ENCODE measurements at regions not wholly inside any gene's neighbourhood (a gene's known extent, or its start where the extent isn't known, plus 50 kb on each side); places are given as distances from the start of the nearest gene placed in this dataset.

DNA sequence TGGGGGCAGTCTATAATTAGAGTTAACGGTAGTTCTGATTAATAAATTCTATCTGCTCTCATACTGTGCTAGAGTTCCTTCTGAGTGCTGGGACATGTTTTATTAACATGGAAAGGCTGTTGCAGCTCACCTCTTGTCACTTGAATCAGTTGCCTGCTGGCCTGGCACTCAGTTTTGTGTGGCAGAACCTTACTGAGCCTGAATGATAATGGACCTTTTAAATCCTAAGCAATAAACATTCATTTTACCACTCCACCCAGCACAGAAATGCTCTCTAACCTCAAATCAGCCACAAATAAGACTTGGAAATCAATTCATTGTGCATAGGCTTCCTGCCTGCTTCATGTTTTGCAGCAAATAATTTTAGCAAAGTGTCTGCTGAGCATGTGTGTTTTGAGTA, 115.0 kb upstream of the RBMS1 start:
- H3K9ac ChIP-seq (ENCODE audit: low read length) = no peak overlapping the region
- H3K79me2 ChIP-seq (ENCODE audit: insufficient read depth, low read length) = no peaks in the 10 kb centered on the region
- Mint-ChIP-seq H3K27me3 (ENCODE audit: low read depth, unreplicated experiment) (peaks cover 4% of the 10 kb centered on the region), H3K4me3 (ENCODE audit: unreplicated experiment) (no peak overlapping the region), H3K4me1 (ENCODE audit: low read depth, unreplicated experiment) (peaks cover 13% of the 10 kb centered on the region), H3K9me3 (ENCODE audit: unreplicated experiment) (no peaks in the 10 kb centered on the region), H3K36me3 (ENCODE audit: low read depth, unreplicated experiment) (no peaks in the 10 kb centered on the region), H3K27ac (ENCODE audit: unreplicated experiment) (no peak overlapping the region)
- H4K20me1 ChIP-seq (ENCODE audit: insufficient read depth, low read length) = no peaks in the 10 kb centered on the region
- TF ChIP-seq, protein P1, sequence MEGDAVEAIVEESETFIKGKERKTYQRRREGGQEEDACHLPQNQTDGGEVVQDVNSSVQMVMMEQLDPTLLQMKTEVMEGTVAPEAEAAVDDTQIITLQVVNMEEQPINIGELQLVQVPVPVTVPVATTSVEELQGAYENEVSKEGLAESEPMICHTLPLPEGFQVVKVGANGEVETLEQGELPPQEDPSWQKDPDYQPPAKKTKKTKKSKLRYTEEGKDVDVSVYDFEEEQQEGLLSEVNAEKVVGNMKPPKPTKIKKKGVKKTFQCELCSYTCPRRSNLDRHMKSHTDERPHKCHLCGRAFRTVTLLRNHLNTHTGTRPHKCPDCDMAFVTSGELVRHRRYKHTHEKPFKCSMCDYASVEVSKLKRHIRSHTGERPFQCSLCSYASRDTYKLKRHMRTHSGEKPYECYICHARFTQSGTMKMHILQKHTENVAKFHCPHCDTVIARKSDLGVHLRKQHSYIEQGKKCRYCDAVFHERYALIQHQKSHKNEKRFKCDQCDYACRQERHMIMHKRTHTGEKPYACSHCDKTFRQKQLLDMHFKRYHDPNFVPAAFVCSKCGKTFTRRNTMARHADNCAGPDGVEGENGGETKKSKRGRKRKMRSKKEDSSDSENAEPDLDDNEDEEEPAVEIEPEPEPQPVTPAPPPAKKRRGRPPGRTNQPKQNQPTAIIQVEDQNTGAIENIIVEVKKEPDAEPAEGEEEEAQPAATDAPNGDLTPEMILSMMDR (IDR thresholded peaks at IDR 0.05; ENCODE audit: insufficient read depth, low read depth, low read length) = no peak
- no peak for TF ChIP-seq EZH2 (IDR thresholded peaks at IDR 0.05; ENCODE audit: insufficient read depth, low read length)
- H2AFZ ChIP-seq (ENCODE audit: low read depth, low read length) = no peak overlapping the region
- no peaks in the 10 kb centered on the region for H3K36me3 ChIP-seq (ENCODE audit: insufficient read depth, low read length)
- no peak overlapping the region for H3K4me3 ChIP-seq (ENCODE audit: insufficient read depth, low read depth, low read length)
- FAIRE-seq = no peak
- DNase-seq (ENCODE audit: low read depth) = no peak
- H3K27ac ChIP-seq (ENCODE audit: low read depth, low read length) = no peak overlapping the region
- H3K9me3 ChIP-seq (ENCODE audit: insufficient read depth, low read depth, low read length) = no peaks in the 10 kb centered on the region
- peaks cover 11% of the 10 kb centered on the region for H3K4me1 ChIP-seq (ENCODE audit: insufficient read depth, low read length)
- H3K4me2 ChIP-seq (ENCODE audit: low read length) = no peak overlapping the region
- no peaks in the 10 kb centered on the region for H3K27me3 ChIP-seq (ENCODE audit: insufficient read depth, low read length)

DNA sequence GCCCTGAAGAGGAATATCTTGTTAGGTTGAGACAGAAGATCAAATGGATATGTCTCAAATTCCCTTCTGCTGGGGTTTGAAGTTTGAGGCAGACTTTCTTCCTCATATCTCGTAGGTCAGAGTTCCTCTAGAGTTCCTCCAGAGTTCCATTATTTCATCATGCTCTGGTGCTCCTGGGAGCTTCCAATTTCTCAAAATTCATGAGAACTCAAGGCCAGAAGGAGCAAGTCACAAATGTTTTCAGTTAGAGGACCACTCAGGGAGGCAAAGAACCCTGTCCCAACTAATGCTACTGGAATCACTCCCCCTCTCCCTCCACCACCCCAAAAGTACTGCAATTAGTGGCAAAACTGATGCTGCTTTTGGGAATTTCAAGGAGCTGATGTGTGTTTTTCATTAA, 115.7 kb upstream of the RBMS1 start:
- no peak for DNase-seq (ENCODE audit: low read depth)
- Histone ChIP-seq H3K4me2 (ENCODE audit: low read length) (no peak overlapping the region), H2AFZ (ENCODE audit: low read depth, low read length) (no peak overlapping the region), H3K27me3 (ENCODE audit: insufficient read depth, low read length) (no peaks in the 10 kb centered on the region), H3K4me3 (ENCODE audit: insufficient read depth, low read depth, low read length) (no peak overlapping the region), H4K20me1 (ENCODE audit: insufficient read depth, low read length) (no peaks in the 10 kb centered on the region), H3K36me3 (ENCODE audit: insufficient read depth, low read length) (no peaks in the 10 kb centered on the region), H3K79me2 (ENCODE audit: insufficient read depth, low read length) (no peaks in the 10 kb centered on the region), H3K4me1 (ENCODE audit: insufficient read depth, low read length) (peaks cover 18% of the 10 kb centered on the region), H3K27ac (ENCODE audit: low read depth, low read length) (no peak overlapping the region), H3K9ac (ENCODE audit: low read length) (no peak overlapping the region), H3K9me3 (ENCODE audit: insufficient read depth, low read depth, low read length) (no peaks in the 10 kb centered on the region)
- Mint-ChIP-seq H3K27ac (ENCODE audit: unreplicated experiment) (no peak overlapping the region), H3K27me3 (ENCODE audit: low read depth, unreplicated experiment) (peaks cover 4% of the 10 kb centered on the region), H3K4me3 (ENCODE audit: unreplicated experiment) (no peak overlapping the region), H3K4me1 (ENCODE audit: low read depth, unreplicated experiment) (peaks cover 19% of the 10 kb centered on the region), H3K36me3 (ENCODE audit: low read depth, unreplicated experiment) (no peaks in the 10 kb centered on the region), H3K9me3 (ENCODE audit: unreplicated experiment) (no peaks in the 10 kb centered on the region)
- no peak for FAIRE-seq
- TF ChIP-seq, protein P1 (IDR thresholded peaks at IDR 0.05; ENCODE audit: insufficient read depth, low read depth, low read length) = no peak
- no peak for TF ChIP-seq EZH2 (IDR thresholded peaks at IDR 0.05; ENCODE audit: insufficient read depth, low read length)

DNA sequence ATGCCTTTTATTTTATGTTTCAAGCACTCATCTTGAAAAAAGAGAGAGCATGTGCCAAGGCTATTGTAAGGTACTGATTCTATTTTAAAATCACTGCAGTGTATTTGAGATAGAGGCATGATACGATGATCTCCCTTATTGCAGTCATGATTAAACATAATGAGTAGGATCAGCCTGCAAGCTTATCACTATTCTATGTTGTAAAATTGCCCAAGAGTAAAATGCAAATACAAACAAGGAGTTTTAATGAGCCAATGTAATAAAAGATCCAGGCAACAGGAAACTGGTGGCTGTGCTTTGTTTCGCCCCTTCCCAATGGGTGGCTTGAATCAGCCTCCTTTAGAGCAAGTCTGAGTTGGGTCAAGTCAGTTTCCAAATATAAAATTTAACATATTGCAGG, 116.4 kb upstream of the RBMS1 start:
- Mint-ChIP-seq H3K4me3 (ENCODE audit: unreplicated experiment) (no peak overlapping the region), H3K4me1 (ENCODE audit: low read depth, unreplicated experiment) (peaks cover 22% of the 10 kb centered on the region), H3K36me3 (ENCODE audit: low read depth, unreplicated experiment) (no peaks in the 10 kb centered on the region), H3K27ac (ENCODE audit: unreplicated experiment) (no peak overlapping the region), H3K9me3 (ENCODE audit: unreplicated experiment) (no peaks in the 10 kb centered on the region), H3K27me3 (ENCODE audit: low read depth, unreplicated experiment) (peaks cover 4% of the 10 kb centered on the region)
- TF ChIP-seq, protein P1 (IDR thresholded peaks at IDR 0.05; ENCODE audit: insufficient read depth, low read depth, low read length) = no peak
- TF ChIP-seq EZH2 (IDR thresholded peaks at IDR 0.05; ENCODE audit: insufficient read depth, low read length) = no peak
- Histone ChIP-seq H3K4me2 (ENCODE audit: low read length) (no peak overlapping the region), H3K79me2 (ENCODE audit: insufficient read depth, low read length) (no peaks in the 10 kb centered on the region), H2AFZ (ENCODE audit: low read depth, low read length) (no peak overlapping the region), H3K4me1 (ENCODE audit: insufficient read depth, low read length) (peaks cover 20% of the 10 kb centered on the region), H4K20me1 (ENCODE audit: insufficient read depth, low read length) (no peaks in the 10 kb centered on the region), H3K4me3 (ENCODE audit: insufficient read depth, low read depth, low read length) (no peak overlapping the region), H3K9ac (ENCODE audit: low read length) (no peak overlapping the region), H3K27me3 (ENCODE audit: insufficient read depth, low read length) (no peaks in the 10 kb centered on the region), H3K9me3 (ENCODE audit: insufficient read depth, low read depth, low read length) (no peaks in the 10 kb centered on the region), H3K36me3 (ENCODE audit: insufficient read depth, low read length) (no peaks in the 10 kb centered on the region), H3K27ac (ENCODE audit: low read depth, low read length) (no peak overlapping the region)
- FAIRE-seq = no peak
- no peak for DNase-seq (ENCODE audit: low read depth)

Measured in astrocyte (in vitro differentiated cells and primary cell).